PC-3 (cell line): ENCODE measurements at regions not wholly inside any gene's neighbourhood (a gene's known extent, or its start where the extent isn't known, plus 50 kb on each side); places are given as distances from the start of the nearest gene placed in this dataset.

Experiments
- CTCF ChIP-seq: fragments of 300-600 bp; sonication (generic); conservative IDR thresholded peaks from 2 replicates; pipeline ENCODE4 v1.5.1; 2017; ENCODE audit warnings: antibody characterized with exemption, low read depth, mild to moderate bottlenecking, low read length
- EZH2 ChIP-seq: fragments of 300-600 bp; sonication (generic); IDR thresholded peaks from one replicate; pipeline ENCODE4 v1.6.1; 2017; ENCODE audit warnings: antibody characterized with exemption, mild to moderate bottlenecking, low read length; ENCODE audit not compliant: unreplicated experiment

- TF ChIP-seq EZH2 (no peak), CTCF (no peak)
Observed at GRCh38 chr12:124631681-124632256, 64.4 kb upstream of the NCOR2 start.
